ENCODE measurements at regions not wholly inside any gene's neighbourhood (a gene's known extent, or its start where the extent isn't known, plus 50 kb on each side); places are given as distances from the start of the nearest gene placed in this dataset.

- peaks cover 51% of the 10 kb centered on the region for H3K27me3 Mint-ChIP-seq
- CTCF ChIA-PET = no interaction called here
Measured at GRCh38 chr20:59451641-59452040, 151.2 kb downstream of the EDN3 start.

GRCh38 chr20:59452856-59453255 is 151.5 kb upstream of the PHACTR3 start:
- Mint-ChIP-seq H3K27ac (no peak overlapping the region), H3K9me3 (no peaks in the 10 kb centered on the region), H3K27me3 (peaks cover 44% of the 10 kb centered on the region), H3K36me3 (no peaks in the 10 kb centered on the region), H3K4me3 (no peak overlapping the region), H3K4me1 (no peaks in the 10 kb centered on the region)
- CTCF ChIA-PET = no interaction called here
- no peak for DNase-seq

More at GRCh38 chr20:59451641-59452040, 151.2 kb downstream of the EDN3 start:
- Mint-ChIP-seq H3K27ac (no peak overlapping the region), H3K9me3 (no peaks in the 10 kb centered on the region), H3K4me3 (no peak overlapping the region), H3K4me1 (no peaks in the 10 kb centered on the region), H3K36me3 (no peaks in the 10 kb centered on the region)
- no peak for DNase-seq

GRCh38 chr20:59453759-59454560 is 150.4 kb upstream of the PHACTR3 start:
- H3K9me3 Mint-ChIP-seq = no peaks in the 10 kb centered on the region
- no peak for DNase-seq
- CTCF ChIA-PET = interaction anchor here (1.0 kb wide), 1 partner anchor 589 kb away, joined by 4 read pairs; no protein-coding TSS in a partner anchor
- H3K4me1 Mint-ChIP-seq = no peaks in the 10 kb centered on the region
- no peak overlapping the region for H3K4me3 Mint-ChIP-seq
- H3K27ac Mint-ChIP-seq = no peak overlapping the region
- no peaks in the 10 kb centered on the region for H3K36me3 Mint-ChIP-seq
- peaks cover 43% of the 10 kb centered on the region for H3K27me3 Mint-ChIP-seq

GRCh38 chr20:59455402-59456341 is 148.7 kb upstream of the PHACTR3 start:
- no peaks in the 10 kb centered on the region for H3K9me3 Mint-ChIP-seq
- H3K27ac Mint-ChIP-seq = no peak overlapping the region
- DNase-seq = no peak
- no peaks in the 10 kb centered on the region for H3K4me1 Mint-ChIP-seq
- H3K36me3 Mint-ChIP-seq = no peaks in the 10 kb centered on the region
- peaks cover 35% of the 10 kb centered on the region for H3K27me3 Mint-ChIP-seq
- CTCF ChIA-PET = interaction anchor here (0.6 to 1.6 kb wide), 17 partner anchors 17 to 1048 kb away, joined by 3 to 7 read pairs (median 4); no protein-coding TSS in a partner anchor
- H3K4me3 Mint-ChIP-seq = no peak overlapping the region

- CTCF ChIA-PET = interaction anchor here (0.6 to 1.6 kb wide), 15 partner anchors 13 to 1049 kb away, joined by 3 to 7 read pairs (median 4); no protein-coding TSS in a partner anchor
- Mint-ChIP-seq H3K9me3 (no peaks in the 10 kb centered on the region), H3K27ac (no peak overlapping the region), H3K4me1 (no peaks in the 10 kb centered on the region), H3K4me3 (no peak overlapping the region), H3K27me3 (peaks cover 35% of the 10 kb centered on the region), H3K36me3 (no peaks in the 10 kb centered on the region)
- DNase-seq = no peak
Measured at GRCh38 chr20:59456342-59457279, 147.7 kb upstream of the PHACTR3 start.

GRCh38 chr20:59458645-59459044 is 145.7 kb upstream of the PHACTR3 start:
- Mint-ChIP-seq H3K4me1 (no peaks in the 10 kb centered on the region), H3K4me3 (no peak overlapping the region), H3K36me3 (no peaks in the 10 kb centered on the region), H3K9me3 (no peaks in the 10 kb centered on the region), H3K27ac (no peak overlapping the region), H3K27me3 (peaks cover 39% of the 10 kb centered on the region)
- no peak for DNase-seq
- CTCF ChIA-PET = no interaction called here

GRCh38 chr20:59459586-59459985 is 144.8 kb upstream of the PHACTR3 start:
- CTCF ChIA-PET = no interaction called here
- no peak for DNase-seq
- H3K27ac Mint-ChIP-seq = no peak overlapping the region
- peaks cover 41% of the 10 kb centered on the region for H3K27me3 Mint-ChIP-seq
- no peak overlapping the region for H3K4me3 Mint-ChIP-seq
- H3K36me3 Mint-ChIP-seq = no peaks in the 10 kb centered on the region
- H3K9me3 Mint-ChIP-seq = no peaks in the 10 kb centered on the region
- H3K4me1 Mint-ChIP-seq = no peaks in the 10 kb centered on the region

GRCh38 chr20:59460352-59460751 is 144.0 kb upstream of the PHACTR3 start:
- no peaks in the 10 kb centered on the region for H3K4me1 Mint-ChIP-seq
- no peaks in the 10 kb centered on the region for H3K36me3 Mint-ChIP-seq
- DNase-seq = no peak
- no peak overlapping the region for H3K4me3 Mint-ChIP-seq
- peaks cover 43% of the 10 kb centered on the region for H3K27me3 Mint-ChIP-seq
- no peaks in the 10 kb centered on the region for H3K9me3 Mint-ChIP-seq
- H3K27ac Mint-ChIP-seq = no peak overlapping the region
- CTCF ChIA-PET = interaction anchor here (1.1 kb wide), 1 partner anchor 35 kb away, joined by 3 read pairs; no protein-coding TSS in a partner anchor

GRCh38 chr20:59461526-59461925 is 142.8 kb upstream of the PHACTR3 start:
- no peak overlapping the region for H3K4me3 Mint-ChIP-seq
- DNase-seq = no peak
- H3K4me1 Mint-ChIP-seq = no peaks in the 10 kb centered on the region
- CTCF ChIA-PET = no interaction called here
- H3K27ac Mint-ChIP-seq = no peak overlapping the region
- no peaks in the 10 kb centered on the region for H3K36me3 Mint-ChIP-seq
- H3K27me3 Mint-ChIP-seq = peaks cover 39% of the 10 kb centered on the region
- H3K9me3 Mint-ChIP-seq = no peaks in the 10 kb centered on the region

- H3K27ac Mint-ChIP-seq = no peak overlapping the region
- H3K4me1 Mint-ChIP-seq = no peaks in the 10 kb centered on the region
- H3K27me3 Mint-ChIP-seq = peaks cover 38% of the 10 kb centered on the region
- H3K36me3 Mint-ChIP-seq = no peaks in the 10 kb centered on the region
- CTCF ChIA-PET = no interaction called here
- DNase-seq = no peak
- no peak overlapping the region for H3K4me3 Mint-ChIP-seq
- H3K9me3 Mint-ChIP-seq = no peaks in the 10 kb centered on the region
Measured at GRCh38 chr20:59462249-59462648, 142.1 kb upstream of the PHACTR3 start.

GRCh38 chr20:59463541-59463940 is 140.8 kb upstream of the PHACTR3 start:
- Mint-ChIP-seq H3K36me3 (no peaks in the 10 kb centered on the region), H3K27ac (no peak overlapping the region), H3K4me1 (no peaks in the 10 kb centered on the region), H3K27me3 (peaks cover 32% of the 10 kb centered on the region), H3K4me3 (no peak overlapping the region), H3K9me3 (no peaks in the 10 kb centered on the region)
- no peak for DNase-seq
- CTCF ChIA-PET = no interaction called here

- Mint-ChIP-seq H3K36me3 (no peaks in the 10 kb centered on the region), H3K27ac (no peak overlapping the region), H3K27me3 (peaks cover 30% of the 10 kb centered on the region), H3K9me3 (no peaks in the 10 kb centered on the region), H3K4me1 (no peaks in the 10 kb centered on the region), H3K4me3 (no peak overlapping the region)
- CTCF ChIA-PET = no interaction called here
- no peak for DNase-seq
Measured at GRCh38 chr20:59466107-59466815, 138.1 kb upstream of the PHACTR3 start.

GRCh38 chr20:59468831-59469230 is 135.5 kb upstream of the PHACTR3 start:
- Mint-ChIP-seq H3K9me3 (no peaks in the 10 kb centered on the region), H3K4me3 (no peak overlapping the region), H3K36me3 (no peaks in the 10 kb centered on the region), H3K27ac (no peak overlapping the region), H3K27me3 (peaks cover 28% of the 10 kb centered on the region), H3K4me1 (no peaks in the 10 kb centered on the region)
- DNase-seq = no peak
- CTCF ChIA-PET = no interaction called here

All from activated naive CD4-positive, alpha-beta T cell treated with anti-CD3 and anti-CD28 coated beads, Interleukin-2, amount 10 ng/mL, durations not matched to agents 7 days and 5 days (primary cell).